ENCODE measurements at regions not wholly inside any gene's neighbourhood (a gene's known extent, or its start where the extent isn't known, plus 50 kb on each side); places are given as distances from the start of the nearest gene placed in this dataset.
"Not testable (repeated sequence)": the region's sequence is repeated elsewhere in the genome, so short reads cannot be mapped to it uniquely, and the experiment has no call there.

GRCh38 chr16:6732166-6732565 is 600.5 kb upstream of the RBFOX1 start:
- DNase-seq (ENCODE audit: low read depth): no peak
- no peak for TF ChIP-seq CTCF (conservative IDR thresholded peaks at IDR 0.05; ENCODE audit: low read depth, low read length)
- no peak overlapping the region for H3K4me3 ChIP-seq (ENCODE audit: low read length)

- no peak overlapping the region for H3K4me3 ChIP-seq (ENCODE audit: low read length)
- DNase-seq (ENCODE audit: low read depth): no peak
- no peak for TF ChIP-seq CTCF (conservative IDR thresholded peaks at IDR 0.05; ENCODE audit: low read depth, low read length)
Observed at GRCh38 chr16:6728381-6728780, 604.3 kb upstream of the RBFOX1 start.

- DNase-seq (ENCODE audit: low read depth): no peak
- TF ChIP-seq CTCF (conservative IDR thresholded peaks at IDR 0.05; ENCODE audit: low read depth, low read length): no peak
- no peak overlapping the region for H3K4me3 ChIP-seq (ENCODE audit: low read length)
Observed at GRCh38 chr16:6726621-6727020, 606.0 kb upstream of the RBFOX1 start.

GRCh38 chr16:6725634-6726331 is 606.9 kb upstream of the RBFOX1 start:
- H3K4me3 ChIP-seq (ENCODE audit: low read length): no peak overlapping the region
- no peak for TF ChIP-seq CTCF (conservative IDR thresholded peaks at IDR 0.05; ENCODE audit: low read depth, low read length)
- DNase-seq (ENCODE audit: low read depth): no peak

GRCh38 chr16:6725206-6725605 is 607.4 kb upstream of the RBFOX1 start:
- H3K4me3 ChIP-seq (ENCODE audit: low read length): not testable (repeated sequence)

GRCh38 chr16:6722786-6723185 is 609.9 kb upstream of the RBFOX1 start:
- no peak for TF ChIP-seq CTCF (conservative IDR thresholded peaks at IDR 0.05; ENCODE audit: low read depth, low read length)
- DNase-seq (ENCODE audit: low read depth): no peak
- H3K4me3 ChIP-seq (ENCODE audit: low read length): no peak overlapping the region

More at GRCh38 chr16:6725206-6725605, 607.4 kb upstream of the RBFOX1 start:
- not testable (repeated sequence) for DNase-seq (ENCODE audit: low read depth)

- no peak overlapping the region for H3K4me3 ChIP-seq (ENCODE audit: low read length)
- DNase-seq (ENCODE audit: low read depth): no peak
- no peak for TF ChIP-seq CTCF (conservative IDR thresholded peaks at IDR 0.05; ENCODE audit: low read depth, low read length)
Observed at GRCh38 chr16:6714510-6714909, 618.1 kb upstream of the RBFOX1 start.
